Osteocyte (in vitro differentiated cells): ENCODE measurements at regions not wholly inside any gene's neighbourhood (a gene's known extent, or its start where the extent isn't known, plus 50 kb on each side); places are given as distances from the start of the nearest gene placed in this dataset.

Source experiments
- DNase-seq: peaks from one replicate; pipeline ENCODE4 v3.0.0; 2021; ENCODE audit warnings: mixed read lengths; ENCODE audit not compliant: unreplicated experiment; ENCODE audit errors: extremely low spot score
- H3K27ac Mint-ChIP-seq: one replicate; pipeline ENCODE4 v1.8.0; 2021; ENCODE audit warnings: mild to moderate bottlenecking, mixed read lengths; ENCODE audit not compliant: unreplicated experiment
- H3K27me3 Mint-ChIP-seq: one replicate; pipeline ENCODE4 v1.8.0; 2021; ENCODE audit warnings: mixed read lengths; ENCODE audit not compliant: unreplicated experiment
- H3K36me3 Mint-ChIP-seq: one replicate; pipeline ENCODE4 v1.8.0; 2021; ENCODE audit warnings: mixed read lengths; ENCODE audit not compliant: unreplicated experiment
- H3K4me1 Mint-ChIP-seq: one replicate; pipeline ENCODE4 v1.8.0; 2021; ENCODE audit warnings: mixed read lengths; ENCODE audit not compliant: unreplicated experiment
- H3K4me3 Mint-ChIP-seq: one replicate; pipeline ENCODE4 v1.8.0; 2021; ENCODE audit warnings: mild to moderate bottlenecking, moderate library complexity, mixed read lengths; ENCODE audit not compliant: unreplicated experiment
- H3K9me3 Mint-ChIP-seq: one replicate; pipeline ENCODE4 v1.8.0; 2021; ENCODE audit warnings: mixed read lengths; ENCODE audit not compliant: unreplicated experiment
- TF ChIP-seq, protein P1 (sequence below): fragments of 200-600 bp; sonication (generic); IDR thresholded peaks from 2 replicates; pipeline ENCODE4 v1.5.0; 2021; ENCODE audit warnings: antibody characterized with exemption, mild to moderate bottlenecking, moderate library complexity

DNA sequence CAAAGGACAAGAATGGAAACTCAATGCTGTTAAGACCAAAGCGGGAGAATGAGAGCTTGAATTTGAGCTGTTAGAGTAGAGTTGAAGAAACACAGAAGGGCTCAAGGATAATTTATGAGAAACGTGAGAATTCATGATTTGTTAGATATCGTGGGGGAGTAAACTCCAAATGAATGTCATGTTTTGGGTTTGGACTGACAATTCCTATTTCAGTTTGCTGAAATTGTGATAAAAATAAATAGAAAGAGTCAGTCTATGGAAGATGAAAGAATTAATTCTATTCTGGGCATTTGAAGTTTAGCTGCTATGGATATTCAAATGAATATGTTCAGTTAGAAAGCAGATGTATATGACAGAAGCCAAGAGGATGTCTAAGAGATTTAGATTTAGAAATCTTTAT is 723.4 kb upstream of the PIK3C3 start:
- DNase-seq, result no peak
- H3K27me3 Mint-ChIP-seq, result no peaks in the 10 kb centered on the region

DNA sequence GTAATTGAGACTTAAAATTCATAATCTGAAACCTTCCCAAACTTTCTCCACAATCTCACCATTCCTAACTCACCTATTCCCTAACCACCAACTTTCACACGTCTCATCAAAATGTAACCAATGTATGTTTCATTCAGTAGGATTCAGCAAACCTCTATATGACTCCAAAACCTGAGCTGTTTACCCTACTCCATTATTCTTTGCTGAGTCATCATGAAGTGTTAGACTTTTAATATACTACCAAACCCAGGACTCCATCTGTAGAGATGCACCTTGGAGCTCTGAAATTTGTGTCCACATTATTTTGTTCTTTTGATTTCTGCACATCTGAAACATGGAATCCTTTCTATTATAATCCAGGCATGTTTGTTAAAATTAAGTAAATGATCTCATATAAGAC is 727.0 kb upstream of the PIK3C3 start:
- TF ChIP-seq, protein P1, sequence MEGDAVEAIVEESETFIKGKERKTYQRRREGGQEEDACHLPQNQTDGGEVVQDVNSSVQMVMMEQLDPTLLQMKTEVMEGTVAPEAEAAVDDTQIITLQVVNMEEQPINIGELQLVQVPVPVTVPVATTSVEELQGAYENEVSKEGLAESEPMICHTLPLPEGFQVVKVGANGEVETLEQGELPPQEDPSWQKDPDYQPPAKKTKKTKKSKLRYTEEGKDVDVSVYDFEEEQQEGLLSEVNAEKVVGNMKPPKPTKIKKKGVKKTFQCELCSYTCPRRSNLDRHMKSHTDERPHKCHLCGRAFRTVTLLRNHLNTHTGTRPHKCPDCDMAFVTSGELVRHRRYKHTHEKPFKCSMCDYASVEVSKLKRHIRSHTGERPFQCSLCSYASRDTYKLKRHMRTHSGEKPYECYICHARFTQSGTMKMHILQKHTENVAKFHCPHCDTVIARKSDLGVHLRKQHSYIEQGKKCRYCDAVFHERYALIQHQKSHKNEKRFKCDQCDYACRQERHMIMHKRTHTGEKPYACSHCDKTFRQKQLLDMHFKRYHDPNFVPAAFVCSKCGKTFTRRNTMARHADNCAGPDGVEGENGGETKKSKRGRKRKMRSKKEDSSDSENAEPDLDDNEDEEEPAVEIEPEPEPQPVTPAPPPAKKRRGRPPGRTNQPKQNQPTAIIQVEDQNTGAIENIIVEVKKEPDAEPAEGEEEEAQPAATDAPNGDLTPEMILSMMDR, result no peak
- Mint-ChIP-seq H3K27ac (no peak overlapping the region), H3K27me3 (no peaks in the 10 kb centered on the region), H3K4me1 (no peaks in the 10 kb centered on the region), H3K4me3 (no peak overlapping the region), H3K36me3 (no peaks in the 10 kb centered on the region), H3K9me3 (no peaks in the 10 kb centered on the region)
- DNase-seq, result no peak

More for the DNA sequence above, 723.4 kb upstream of the PIK3C3 start:
- no peak overlapping the region for H3K27ac Mint-ChIP-seq
- H3K9me3 Mint-ChIP-seq, result no peaks in the 10 kb centered on the region
- no peak overlapping the region for H3K4me3 Mint-ChIP-seq
- TF ChIP-seq, protein P1, result no peak
- no peaks in the 10 kb centered on the region for H3K4me1 Mint-ChIP-seq
- H3K36me3 Mint-ChIP-seq, result no peaks in the 10 kb centered on the region

DNA sequence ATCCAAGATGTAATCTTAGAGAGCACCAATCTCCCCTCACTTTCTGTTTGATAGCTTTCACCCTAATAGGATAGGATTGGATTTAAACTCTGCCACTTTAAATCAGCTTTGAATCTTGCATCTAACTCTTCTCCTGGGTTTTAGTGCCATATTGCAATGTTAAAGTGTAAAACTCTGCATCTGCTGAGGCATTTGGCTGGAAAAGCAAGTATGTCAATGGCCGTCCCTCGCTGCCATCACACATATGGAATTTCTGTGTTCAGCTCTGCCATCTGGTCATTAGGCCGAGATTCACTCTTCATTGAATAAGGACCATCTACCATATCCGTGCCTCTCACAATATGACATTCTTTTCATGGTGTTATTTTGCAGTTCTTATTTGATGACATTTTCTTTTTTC is 728.1 kb upstream of the PIK3C3 start:
- no peak for DNase-seq
- TF ChIP-seq, protein P1, result no peak
- no peaks in the 10 kb centered on the region for H3K4me1 Mint-ChIP-seq

DNA sequence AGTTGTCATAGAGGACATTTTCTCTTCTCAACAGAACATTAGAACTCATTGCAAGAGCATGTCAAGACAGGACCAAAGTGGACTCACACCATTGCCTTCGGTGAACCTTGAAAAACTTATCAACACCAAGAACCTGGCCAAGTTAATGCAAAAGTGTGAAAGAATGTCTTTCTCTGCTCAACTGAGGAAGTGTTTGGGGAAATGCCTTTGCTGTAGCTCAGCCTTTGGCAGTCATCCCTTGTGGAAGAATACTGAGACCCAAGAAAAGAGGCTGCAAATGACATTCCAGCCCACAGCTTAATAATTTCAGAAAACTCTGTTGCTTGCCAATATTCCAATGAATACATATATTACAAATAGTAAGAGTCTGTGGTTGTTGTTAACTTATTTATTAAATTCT is 728.8 kb upstream of the PIK3C3 start:
- Mint-ChIP-seq H3K9me3 (peaks cover 3% of the 10 kb centered on the region), H3K4me1 (no peaks in the 10 kb centered on the region), H3K27ac (no peak overlapping the region), H3K4me3 (no peak overlapping the region), H3K27me3 (no peaks in the 10 kb centered on the region), H3K36me3 (no peaks in the 10 kb centered on the region)
- no peak for DNase-seq
- TF ChIP-seq, protein P1, result no peak

More for the DNA sequence above, 728.1 kb upstream of the PIK3C3 start:
- H3K27ac Mint-ChIP-seq, result no peak overlapping the region
- H3K9me3 Mint-ChIP-seq, result peaks cover 3% of the 10 kb centered on the region
- no peaks in the 10 kb centered on the region for H3K27me3 Mint-ChIP-seq
- H3K36me3 Mint-ChIP-seq, result no peaks in the 10 kb centered on the region
- H3K4me3 Mint-ChIP-seq, result no peak overlapping the region

DNA sequence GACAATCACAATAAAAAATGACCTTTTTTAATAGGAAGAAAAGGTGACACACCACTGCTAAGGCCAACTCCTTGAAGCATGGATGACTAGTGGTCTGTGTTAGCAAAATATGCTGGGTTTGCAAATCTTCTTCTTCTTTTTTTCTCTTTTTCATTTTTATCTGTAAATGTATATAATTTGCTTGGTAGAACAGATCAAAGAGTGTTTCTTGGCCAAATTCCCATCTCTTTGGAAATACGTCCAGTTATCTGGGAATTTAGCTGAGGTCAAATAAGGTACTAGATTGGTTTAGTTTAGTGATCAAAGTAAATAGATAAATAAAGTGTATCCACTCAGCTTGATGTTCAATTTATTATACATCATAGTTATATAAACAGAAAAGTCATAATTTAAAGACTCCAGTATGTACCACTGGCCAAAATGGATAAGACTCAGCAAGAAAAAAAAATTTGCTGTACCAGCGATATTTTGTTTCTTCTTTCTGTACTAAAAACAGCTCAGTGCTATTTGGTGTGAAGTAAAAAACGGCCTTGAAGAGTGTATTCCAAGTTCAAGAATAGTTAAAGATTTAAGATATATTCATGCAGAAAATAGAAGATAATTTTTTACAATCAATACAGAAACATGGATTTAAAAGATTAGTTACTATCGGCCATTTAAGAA is 738.6 kb upstream of the PIK3C3 start:
- TF ChIP-seq, protein P1, result no peak
- Mint-ChIP-seq H3K4me1 (no peaks in the 10 kb centered on the region), H3K27ac (no peak overlapping the region), H3K27me3 (peaks cover 3% of the 10 kb centered on the region), H3K4me3 (no peak overlapping the region), H3K9me3 (no peaks in the 10 kb centered on the region), H3K36me3 (no peaks in the 10 kb centered on the region)
- DNase-seq, result no peak
